ENCODE measurements at regions not wholly inside any gene's neighbourhood (a gene's known extent, or its start where the extent isn't known, plus 50 kb on each side); places are given as distances from the start of the nearest gene placed in this dataset.

- no peak for DNase-seq (ENCODE audit: low read depth in 1 of 2, low spot score in 1 of 2)
- Histone ChIP-seq H3K27ac (replicated peaks) (no peak overlapping the region), H3K4me3 (replicated peaks; ENCODE audit: insufficient read depth, low read length) (no peak overlapping the region), H3K27me3 (ENCODE audit: insufficient read depth, poor library complexity, severe bottlenecking) (no peaks in the 10 kb centered on the region)
- no peak for TF ChIP-seq SPI1 (IDR thresholded peaks at IDR 0.05; ENCODE audit: borderline replicate concordance, low read depth)
- TF ChIP-seq POLR2AphosphoS5 (IDR thresholded peaks at IDR 0.05; ENCODE audit: low read depth) = no peak
- no peak for TF ChIP-seq CTCF (IDR thresholded peaks at IDR 0.05; ENCODE audit: insufficient read depth, low read length)
- TF ChIP-seq GABPA (IDR thresholded peaks at IDR 0.05; ENCODE audit: low read depth) = no peak
Observed at GRCh38 chr5:82885627-82886389, 191.4 kb downstream of the TMEM167A start.

DNA sequence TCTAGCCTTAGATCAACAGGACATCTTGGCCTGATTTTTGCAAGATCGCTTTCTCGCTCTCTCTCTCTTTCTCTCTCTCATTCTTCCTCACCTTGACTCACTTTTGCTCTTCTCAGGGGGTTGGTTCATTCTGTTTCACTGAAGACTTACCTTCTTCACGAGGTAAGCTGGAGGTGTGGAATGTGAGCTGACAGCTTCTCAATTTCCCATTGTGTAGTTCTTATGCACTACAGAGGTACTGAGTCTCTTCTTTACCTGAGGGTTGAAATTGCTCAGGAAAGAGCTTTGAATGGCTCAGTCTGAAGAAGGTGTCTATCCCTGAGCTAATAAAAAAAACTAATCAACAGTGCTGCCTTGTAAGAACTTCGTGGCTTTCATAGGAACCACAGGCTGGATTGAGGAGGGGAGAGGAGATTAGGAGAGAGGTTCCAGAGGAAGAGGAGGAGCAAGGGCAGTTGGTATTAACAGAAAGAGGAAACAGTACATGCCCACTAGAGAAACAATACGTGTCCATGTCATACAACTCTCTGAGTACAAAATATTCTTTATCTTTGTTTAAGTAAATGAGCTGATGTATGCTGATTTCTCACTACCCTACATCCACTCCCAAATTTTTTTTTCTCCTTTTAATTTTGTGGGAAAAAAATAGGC, 192.2 kb downstream of the TMEM167A start:
- DNase-seq (ENCODE audit: low read depth in 1 of 2, low spot score in 1 of 2) = no peak
- Histone ChIP-seq H3K4me3 (replicated peaks; ENCODE audit: insufficient read depth, low read length) (no peak overlapping the region), H3K27me3 (ENCODE audit: insufficient read depth, poor library complexity, severe bottlenecking) (no peaks in the 10 kb centered on the region), H3K27ac (replicated peaks) (no peak overlapping the region)
- TF ChIP-seq CTCF (IDR thresholded peaks at IDR 0.05; ENCODE audit: insufficient read depth, low read length) (no peak), SPI1 (IDR thresholded peaks at IDR 0.05; ENCODE audit: borderline replicate concordance, low read depth) (no peak), GABPA (IDR thresholded peaks at IDR 0.05; ENCODE audit: low read depth) (no peak), POLR2AphosphoS5 (IDR thresholded peaks at IDR 0.05; ENCODE audit: low read depth) (no peak)
- TF ChIP-seq, protein P1, sequence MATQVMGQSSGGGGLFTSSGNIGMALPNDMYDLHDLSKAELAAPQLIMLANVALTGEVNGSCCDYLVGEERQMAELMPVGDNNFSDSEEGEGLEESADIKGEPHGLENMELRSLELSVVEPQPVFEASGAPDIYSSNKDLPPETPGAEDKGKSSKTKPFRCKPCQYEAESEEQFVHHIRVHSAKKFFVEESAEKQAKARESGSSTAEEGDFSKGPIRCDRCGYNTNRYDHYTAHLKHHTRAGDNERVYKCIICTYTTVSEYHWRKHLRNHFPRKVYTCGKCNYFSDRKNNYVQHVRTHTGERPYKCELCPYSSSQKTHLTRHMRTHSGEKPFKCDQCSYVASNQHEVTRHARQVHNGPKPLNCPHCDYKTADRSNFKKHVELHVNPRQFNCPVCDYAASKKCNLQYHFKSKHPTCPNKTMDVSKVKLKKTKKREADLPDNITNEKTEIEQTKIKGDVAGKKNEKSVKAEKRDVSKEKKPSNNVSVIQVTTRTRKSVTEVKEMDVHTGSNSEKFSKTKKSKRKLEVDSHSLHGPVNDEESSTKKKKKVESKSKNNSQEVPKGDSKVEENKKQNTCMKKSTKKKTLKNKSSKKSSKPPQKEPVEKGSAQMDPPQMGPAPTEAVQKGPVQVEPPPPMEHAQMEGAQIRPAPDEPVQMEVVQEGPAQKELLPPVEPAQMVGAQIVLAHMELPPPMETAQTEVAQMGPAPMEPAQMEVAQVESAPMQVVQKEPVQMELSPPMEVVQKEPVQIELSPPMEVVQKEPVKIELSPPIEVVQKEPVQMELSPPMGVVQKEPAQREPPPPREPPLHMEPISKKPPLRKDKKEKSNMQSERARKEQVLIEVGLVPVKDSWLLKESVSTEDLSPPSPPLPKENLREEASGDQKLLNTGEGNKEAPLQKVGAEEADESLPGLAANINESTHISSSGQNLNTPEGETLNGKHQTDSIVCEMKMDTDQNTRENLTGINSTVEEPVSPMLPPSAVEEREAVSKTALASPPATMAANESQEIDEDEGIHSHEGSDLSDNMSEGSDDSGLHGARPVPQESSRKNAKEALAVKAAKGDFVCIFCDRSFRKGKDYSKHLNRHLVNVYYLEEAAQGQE (IDR thresholded peaks at IDR 0.05; ENCODE audit: insufficient replicate concordance, low read depth) = no peak

DNA sequence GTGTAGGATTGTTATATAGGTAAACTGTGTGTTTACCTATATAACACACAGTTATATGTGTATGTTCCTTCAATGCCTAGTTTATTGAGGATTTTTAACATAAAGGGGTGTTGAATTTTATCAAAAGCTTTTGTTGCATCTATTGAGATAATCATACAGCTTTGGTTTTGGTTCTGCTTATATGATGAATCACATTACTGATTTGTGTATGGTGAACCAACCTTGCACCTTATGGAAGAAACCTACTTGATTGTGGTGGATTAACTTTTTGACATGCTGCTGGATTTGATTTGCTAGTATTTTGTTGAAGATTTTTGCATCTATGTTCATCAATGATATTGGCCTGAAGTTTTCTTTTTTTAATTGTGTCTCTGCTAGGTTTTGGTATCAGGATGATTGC, 194.9 kb downstream of the TMEM167A start:
- no peak for DNase-seq (ENCODE audit: low read depth in 1 of 2, low spot score in 1 of 2)
- TF ChIP-seq GABPA (IDR thresholded peaks at IDR 0.05; ENCODE audit: low read depth) (no peak), POLR2AphosphoS5 (IDR thresholded peaks at IDR 0.05; ENCODE audit: low read depth) (no peak), SPI1 (IDR thresholded peaks at IDR 0.05; ENCODE audit: borderline replicate concordance, low read depth) (no peak), CTCF (IDR thresholded peaks at IDR 0.05; ENCODE audit: insufficient read depth, low read length) (no peak)
- TF ChIP-seq, protein P1 (IDR thresholded peaks at IDR 0.05; ENCODE audit: insufficient replicate concordance, low read depth) = no peak
- Histone ChIP-seq H3K4me3 (replicated peaks; ENCODE audit: insufficient read depth, low read length) (no peak overlapping the region), H3K27me3 (ENCODE audit: insufficient read depth, poor library complexity, severe bottlenecking) (no peaks in the 10 kb centered on the region), H3K27ac (replicated peaks) (no peak overlapping the region)

All from HL-60 (cell line).